IPS-20b (cell line): ENCODE measurements at regions not wholly inside any gene's neighbourhood (a gene's known extent, or its start where the extent isn't known, plus 50 kb on each side); places are given as distances from the start of the nearest gene placed in this dataset.

ENCODE experiments used
- H3K27ac ChIP-seq: one replicate; pipeline ENCODE4 v1.5.1; 2013; ENCODE audit warnings: low read length
- H3K27me3 ChIP-seq: 2 replicates; pipeline ENCODE4 v1.6.1; 2013; ENCODE audit warnings: mild to moderate bottlenecking, low read length, inconsistent platforms; ENCODE audit not compliant: insufficient read depth
- H3K36me3 ChIP-seq: 2 replicates; pipeline ENCODE4 v1.6.1; 2013; ENCODE audit warnings: low read depth, mild to moderate bottlenecking, inconsistent platforms, low read length, moderate library complexity; ENCODE audit not compliant: insufficient read depth
- H3K4me1 ChIP-seq: 2 replicates; pipeline ENCODE4 v1.6.1; 2013; ENCODE audit warnings: mild to moderate bottlenecking, control low read depth, inconsistent platforms, low read length, moderate library complexity; ENCODE audit not compliant: insufficient read depth
- H3K4me3 ChIP-seq: 2 replicates; pipeline ENCODE4 v1.5.1; 2013; ENCODE audit warnings: mild to moderate bottlenecking, low read length, inconsistent platforms
- H3K9ac ChIP-seq: 2 replicates; pipeline ENCODE4 v1.6.1; 2013; ENCODE audit warnings: low read depth, mild to moderate bottlenecking, inconsistent platforms, low read length, moderate library complexity
- H3K9me3 ChIP-seq: 2 replicates; pipeline ENCODE4 v1.6.1; 2013; ENCODE audit warnings: mild to moderate bottlenecking, low read depth, low read length, inconsistent platforms; ENCODE audit not compliant: insufficient read depth

DNA sequence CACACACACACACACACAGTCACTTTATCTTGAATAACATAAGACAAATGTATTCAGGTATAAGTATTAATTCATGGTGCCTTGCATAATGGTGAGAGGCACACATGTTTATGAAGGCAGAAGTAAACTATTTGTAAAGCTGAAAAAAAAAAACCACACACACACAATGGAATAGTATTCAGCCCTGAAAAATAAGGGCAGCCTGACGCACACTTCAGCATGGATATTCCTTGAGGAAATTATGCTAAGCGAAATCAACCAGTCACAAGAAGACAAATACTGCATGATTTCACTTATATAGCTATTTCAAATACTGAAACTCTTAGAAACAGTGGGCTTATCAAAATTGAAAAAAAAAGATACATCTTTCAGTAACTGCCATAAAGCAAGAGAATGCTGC lies 200.2 kb upstream of the RBFOX1 start:
- Histone ChIP-seq H3K4me1 (no peaks in the 10 kb centered on the region), H3K9me3 (no peaks in the 10 kb centered on the region), H3K36me3 (no peaks in the 10 kb centered on the region), H3K27me3 (no peaks in the 10 kb centered on the region), H3K9ac (no peak overlapping the region), H3K27ac (no peak overlapping the region), H3K4me3 (no peak overlapping the region)

DNA sequence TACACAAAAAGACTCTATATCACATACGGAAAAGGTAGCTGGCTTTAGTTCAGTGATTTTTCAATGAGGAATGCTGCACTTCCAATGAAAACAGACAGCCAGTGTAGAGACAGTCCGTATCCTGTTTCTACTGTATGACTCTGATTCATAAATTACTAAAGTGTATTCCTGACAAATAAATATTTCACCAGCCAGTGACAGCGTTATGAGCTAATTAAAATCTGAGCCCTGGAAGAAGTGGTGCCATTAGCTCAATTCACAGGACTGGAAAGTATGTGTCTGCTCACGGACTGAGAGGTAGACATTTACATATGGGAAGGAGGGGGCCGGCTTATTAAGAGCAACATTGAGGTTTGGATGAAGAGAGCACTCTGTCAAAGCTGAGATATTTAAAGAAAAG lies 207.9 kb upstream of the RBFOX1 start:
- Histone ChIP-seq H3K9ac (no peak overlapping the region), H3K36me3 (no peaks in the 10 kb centered on the region), H3K4me3 (no peak overlapping the region), H3K9me3 (no peaks in the 10 kb centered on the region), H3K27ac (no peak overlapping the region), H3K27me3 (no peaks in the 10 kb centered on the region), H3K4me1 (no peaks in the 10 kb centered on the region)

DNA sequence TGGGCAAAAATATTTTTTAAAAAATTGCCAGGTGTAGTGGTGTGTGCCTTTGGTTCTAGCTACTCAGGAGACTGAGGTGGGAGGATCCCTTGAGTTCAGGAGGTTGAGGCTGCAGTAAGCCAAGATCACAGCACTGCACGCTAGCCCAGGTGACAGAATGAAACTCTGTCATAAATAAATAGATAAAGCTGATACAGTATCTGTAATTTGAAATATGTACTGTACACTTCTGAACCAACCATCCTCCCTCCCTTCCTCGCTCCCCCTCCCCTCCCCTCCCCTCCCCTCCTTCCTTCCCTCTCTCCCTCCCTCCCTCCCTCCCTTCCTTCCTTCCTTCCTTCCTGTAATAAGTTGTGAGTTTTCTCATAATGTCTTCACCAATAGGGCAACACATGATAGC lies 208.4 kb upstream of the RBFOX1 start:
- Histone ChIP-seq H3K27me3 (no peaks in the 10 kb centered on the region), H3K9ac (no peak overlapping the region), H3K4me3 (no peak overlapping the region), H3K27ac (no peak overlapping the region), H3K9me3 (no peaks in the 10 kb centered on the region), H3K4me1 (no peaks in the 10 kb centered on the region), H3K36me3 (no peaks in the 10 kb centered on the region)

DNA sequence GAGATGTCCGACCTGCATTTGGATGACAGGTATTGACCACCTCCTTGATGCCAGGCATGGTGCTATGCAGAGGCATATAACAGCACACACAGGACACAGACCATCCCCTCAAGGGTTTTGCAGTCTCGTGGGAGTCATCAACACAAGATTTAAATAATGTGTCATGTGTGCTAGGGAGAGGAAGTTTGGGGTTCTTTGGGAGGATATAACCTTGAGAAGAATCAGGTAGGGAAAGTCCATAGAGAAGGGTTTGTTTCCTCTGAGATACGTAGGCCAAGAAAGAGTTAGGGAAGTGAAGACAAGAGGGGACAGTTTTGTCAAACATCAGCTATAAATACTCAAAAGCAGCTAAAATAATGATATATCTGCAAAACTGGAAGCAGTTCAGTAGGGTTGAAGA lies 215.9 kb upstream of the RBFOX1 start:
- Histone ChIP-seq H3K4me1 (0 out of 2 replicates have a peak, but pooled peaks cover 4% of the 10 kb centered on the region), H3K27me3 (no peaks in the 10 kb centered on the region), H3K9ac (no peak overlapping the region), H3K4me3 (no peak overlapping the region), H3K9me3 (no peaks in the 10 kb centered on the region), H3K27ac (no peak overlapping the region), H3K36me3 (no peaks in the 10 kb centered on the region)

DNA sequence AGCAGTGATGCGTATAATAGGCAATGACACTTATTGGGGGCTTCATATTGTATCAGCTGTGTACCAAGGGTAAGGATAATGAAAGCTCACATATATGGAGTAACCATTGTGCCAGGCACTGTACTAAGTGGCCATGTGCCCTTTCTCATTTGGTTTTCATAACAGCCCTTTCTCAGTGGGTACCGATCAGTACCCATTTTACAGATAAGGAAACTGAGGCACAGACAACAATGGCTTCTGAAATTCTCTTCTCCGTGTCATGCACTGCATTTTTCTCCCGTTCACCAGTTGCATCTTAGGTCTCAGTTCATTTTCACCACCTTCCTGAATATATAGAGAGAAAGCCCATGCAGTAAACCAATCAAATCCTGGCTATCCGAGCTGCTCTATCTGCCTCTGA lies 216.7 kb upstream of the RBFOX1 start:
- no peaks in the 10 kb centered on the region for H3K9me3 ChIP-seq
- no peak overlapping the region for H3K9ac ChIP-seq
- no peak overlapping the region for H3K4me3 ChIP-seq
- H3K36me3 ChIP-seq: no peaks in the 10 kb centered on the region
- no peak overlapping the region for H3K27ac ChIP-seq
- H3K4me1 ChIP-seq: 0 out of 2 replicates have a peak, but pooled peaks cover 4% of the 10 kb centered on the region
- H3K27me3 ChIP-seq: no peaks in the 10 kb centered on the region

DNA sequence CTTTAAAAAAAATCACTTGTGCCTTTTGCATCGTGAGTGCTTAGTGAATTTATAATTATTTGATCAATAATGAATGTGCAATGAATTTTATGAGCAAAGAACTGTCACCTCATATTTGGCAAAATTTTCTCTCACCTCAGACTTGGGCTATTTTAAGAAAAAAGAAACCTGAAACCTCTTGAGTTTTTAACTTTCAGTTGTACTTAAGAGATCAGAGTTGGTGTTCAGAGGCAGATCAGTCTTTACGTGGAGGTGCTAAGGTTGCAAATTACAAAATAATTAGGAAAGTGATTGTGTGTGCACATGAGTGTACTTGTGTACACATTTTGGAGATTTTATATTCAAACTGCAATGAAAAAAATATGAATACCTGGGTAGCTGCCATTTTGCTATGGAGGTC lies 218.7 kb upstream of the RBFOX1 start:
- Histone ChIP-seq H3K36me3 (no peaks in the 10 kb centered on the region), H3K4me1 (0 out of 2 replicates have a peak, but pooled peaks cover 4% of the 10 kb centered on the region), H3K27me3 (no peaks in the 10 kb centered on the region), H3K9ac (no peak overlapping the region), H3K27ac (no peak overlapping the region), H3K4me3 (no peak overlapping the region), H3K9me3 (no peaks in the 10 kb centered on the region)

DNA sequence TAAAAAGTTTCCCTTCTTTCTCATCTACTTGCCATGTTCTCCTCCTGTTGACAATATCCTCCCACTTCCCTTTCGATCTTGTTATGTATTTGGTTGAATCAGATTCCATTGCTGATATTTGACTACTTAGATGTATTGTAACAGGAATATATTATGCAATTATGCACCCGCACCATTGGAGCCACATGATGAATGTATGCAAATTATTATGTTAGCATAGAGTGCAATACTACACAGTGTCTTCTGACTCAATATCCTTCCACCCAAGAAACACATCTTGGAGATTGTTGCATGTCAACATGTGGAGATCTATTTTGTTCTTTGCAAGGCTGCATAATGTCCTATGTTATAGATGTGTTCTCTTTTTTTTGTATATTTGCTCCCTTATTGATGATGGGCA lies 219.2 kb upstream of the RBFOX1 start:
- Histone ChIP-seq H3K9ac (no peak overlapping the region), H3K27me3 (no peaks in the 10 kb centered on the region), H3K36me3 (no peaks in the 10 kb centered on the region), H3K4me1 (0 out of 2 replicates have a peak, but pooled peaks cover 4% of the 10 kb centered on the region), H3K27ac (no peak overlapping the region), H3K4me3 (no peak overlapping the region), H3K9me3 (no peaks in the 10 kb centered on the region)

DNA sequence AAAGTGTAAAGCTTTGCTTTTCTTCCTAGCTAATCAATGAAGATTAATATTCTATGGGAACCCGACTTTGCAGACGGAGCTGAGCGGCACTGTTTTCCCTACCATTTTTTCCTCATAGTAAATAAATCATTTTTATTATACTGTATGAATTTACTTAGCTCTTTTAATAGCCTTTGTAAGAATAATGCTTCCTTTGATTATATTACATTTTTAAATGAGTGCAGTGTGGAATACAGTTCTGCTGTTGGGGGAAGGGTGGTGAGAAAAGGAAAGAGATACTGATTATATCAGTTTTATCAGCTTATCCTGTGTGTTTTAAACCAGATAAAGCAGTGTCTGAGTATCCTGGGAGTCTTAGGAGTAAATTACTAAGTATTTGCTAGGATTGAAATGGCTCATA lies 221.4 kb upstream of the RBFOX1 start:
- Histone ChIP-seq H3K9me3 (no peaks in the 10 kb centered on the region), H3K27me3 (no peaks in the 10 kb centered on the region), H3K4me3 (no peak overlapping the region), H3K4me1 (no peaks in the 10 kb centered on the region), H3K36me3 (no peaks in the 10 kb centered on the region), H3K27ac (no peak overlapping the region), H3K9ac (no peak overlapping the region)

DNA sequence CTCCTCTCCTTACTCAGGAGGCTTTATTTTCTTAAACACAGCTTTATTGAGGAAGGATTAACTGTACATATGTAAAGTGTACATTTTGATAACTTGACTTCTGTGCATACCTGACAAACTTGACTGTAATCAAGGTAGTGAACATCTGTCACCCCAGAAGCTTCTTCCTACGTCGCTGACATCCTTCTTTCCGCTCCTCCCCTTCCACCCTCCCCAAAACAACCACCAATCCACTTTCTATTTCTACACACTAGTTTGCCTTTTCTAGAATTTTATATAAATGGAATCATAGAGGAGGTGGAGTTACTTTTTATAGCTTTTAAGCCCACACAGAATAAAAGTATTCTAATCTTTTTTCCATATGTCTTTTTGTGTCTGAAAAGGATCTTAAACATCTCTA lies 225.2 kb upstream of the RBFOX1 start:
- H3K9me3 ChIP-seq: no peaks in the 10 kb centered on the region
- H3K27ac ChIP-seq: no peak overlapping the region
- H3K27me3 ChIP-seq: no peaks in the 10 kb centered on the region
- no peaks in the 10 kb centered on the region for H3K36me3 ChIP-seq
- no peaks in the 10 kb centered on the region for H3K4me1 ChIP-seq
- no peak overlapping the region for H3K4me3 ChIP-seq
- H3K9ac ChIP-seq: no peak overlapping the region

DNA sequence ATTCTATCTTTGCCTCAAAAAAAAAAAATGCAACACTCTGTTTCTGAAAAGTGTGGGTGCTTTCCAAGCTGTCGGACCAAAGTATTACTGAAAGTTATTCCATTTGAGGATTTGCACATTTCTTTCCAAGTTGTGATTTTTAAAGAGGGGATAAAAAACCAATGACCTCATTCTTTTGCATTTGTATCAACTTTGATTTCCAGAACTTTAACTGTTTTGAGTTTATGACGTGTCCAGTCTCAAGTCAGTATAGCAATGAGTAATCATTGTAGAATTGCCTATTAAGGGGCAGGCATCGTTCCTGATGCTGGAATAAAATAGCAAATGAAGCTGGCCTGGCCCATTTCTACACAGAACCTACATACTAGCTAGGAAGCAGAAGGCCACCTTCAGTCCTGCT lies 229.6 kb upstream of the RBFOX1 start:
- no peaks in the 10 kb centered on the region for H3K36me3 ChIP-seq
- no peak overlapping the region for H3K4me3 ChIP-seq
- H3K4me1 ChIP-seq: 0 out of 2 replicates have a peak, but pooled peaks cover 3% of the 10 kb centered on the region
- H3K9ac ChIP-seq: no peak overlapping the region
- no peaks in the 10 kb centered on the region for H3K9me3 ChIP-seq
- no peak overlapping the region for H3K27ac ChIP-seq
- no peaks in the 10 kb centered on the region for H3K27me3 ChIP-seq

DNA sequence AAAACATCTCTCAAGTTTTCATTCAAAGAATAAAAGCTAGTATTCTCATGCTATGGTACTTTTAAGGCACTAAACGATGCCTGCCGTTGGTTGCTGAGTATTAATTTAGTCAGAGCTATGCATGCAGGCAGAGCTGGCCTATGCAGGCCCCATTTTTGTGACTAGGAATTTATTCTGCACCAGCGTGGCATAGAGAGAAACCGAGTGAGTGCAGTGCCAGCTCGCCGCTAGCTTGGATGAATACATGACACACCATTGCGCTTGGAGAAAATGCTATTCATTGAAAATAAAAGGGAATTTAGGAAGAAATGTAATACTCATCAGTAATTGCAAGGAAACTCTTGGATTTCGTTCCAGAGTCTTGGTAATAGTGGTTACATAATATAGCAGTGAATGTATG lies 231.6 kb upstream of the RBFOX1 start:
- Histone ChIP-seq H3K9me3 (no peaks in the 10 kb centered on the region), H3K27ac (no peak overlapping the region), H3K9ac (no peak overlapping the region), H3K36me3 (no peaks in the 10 kb centered on the region), H3K4me1 (peaks cover 6% of the 10 kb centered on the region; the same call in 1 of the 2 replicates), H3K4me3 (no peak overlapping the region), H3K27me3 (no peaks in the 10 kb centered on the region)

DNA sequence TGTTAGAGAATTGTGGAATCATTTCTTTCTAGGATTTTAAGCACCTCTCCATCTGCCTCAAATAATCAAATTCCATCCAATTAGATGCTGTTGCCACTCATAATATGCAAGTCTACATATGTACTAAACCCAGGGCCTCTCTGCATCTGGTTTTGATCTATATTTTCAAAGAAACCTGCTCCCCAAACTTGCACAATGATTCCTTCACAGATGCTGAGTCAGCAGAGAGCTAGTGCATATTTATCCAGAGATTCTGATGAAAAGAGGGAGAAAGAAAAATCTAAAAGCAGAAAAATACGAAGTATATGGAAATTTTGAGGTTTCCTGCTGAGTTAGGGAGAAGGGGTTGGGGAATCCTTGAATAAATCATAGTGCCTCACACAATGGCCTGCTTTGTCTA lies 235.1 kb upstream of the RBFOX1 start:
- Histone ChIP-seq H3K4me1 (peaks cover 6% of the 10 kb centered on the region; the same call in 1 of the 2 replicates), H3K27ac (no peak overlapping the region), H3K27me3 (no peaks in the 10 kb centered on the region), H3K9me3 (no peaks in the 10 kb centered on the region), H3K9ac (no peak overlapping the region), H3K36me3 (no peaks in the 10 kb centered on the region), H3K4me3 (no peak overlapping the region)

DNA sequence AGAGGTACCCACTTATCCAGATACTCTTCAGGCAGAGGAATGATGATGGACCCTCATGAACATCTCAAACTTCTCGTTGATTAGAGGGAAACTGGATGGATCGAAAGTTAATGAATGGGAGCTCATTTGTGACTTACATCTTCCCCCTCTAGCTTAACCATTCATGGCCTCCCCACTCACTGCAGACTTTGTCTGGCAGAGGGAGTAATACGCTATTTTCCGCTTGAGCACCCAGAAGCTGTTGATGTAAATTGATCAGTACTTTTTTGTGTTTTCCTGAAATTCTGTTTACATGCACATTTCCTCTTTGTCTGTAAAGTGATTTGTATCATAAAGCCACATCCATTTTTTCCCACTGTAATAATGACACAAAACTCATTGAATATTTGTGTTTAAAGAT lies 239.1 kb upstream of the RBFOX1 start:
- Histone ChIP-seq H3K9me3 (no peaks in the 10 kb centered on the region), H3K36me3 (no peaks in the 10 kb centered on the region), H3K27ac (no peak overlapping the region), H3K4me1 (peaks cover 25% of the 10 kb centered on the region; the same call in 1 of the 2 replicates), H3K9ac (no peak overlapping the region), H3K27me3 (no peaks in the 10 kb centered on the region), H3K4me3 (no peak overlapping the region)
